ENCODE measurements at regions not wholly inside any gene's neighbourhood (a gene's known extent, or its start where the extent isn't known, plus 50 kb on each side); places are given as distances from the start of the nearest gene placed in this dataset.

- H3K9me3 ChIP-seq, result no peaks in the 10 kb centered on the region
- H3K36me3 ChIP-seq, result no peaks in the 10 kb centered on the region
- no peak for TF ChIP-seq POLR2AphosphoS5 (IDR thresholded peaks at IDR 0.05)
- TF ChIP-seq POLR2A (IDR thresholded peaks at IDR 0.05), result no peak
- no peak for TF ChIP-seq CTCF (IDR thresholded peaks at IDR 0.05)
- H3K27ac ChIP-seq, result no peak overlapping the region
- H3K4me1 ChIP-seq, result no peaks in the 10 kb centered on the region
- intact Hi-C loops (cut with DNase I; ENCODE audit: low total_unique reads), result no loop called here
- no peak for DNase-seq (ENCODE audit: low spot score in 2 of 2)
- peaks cover 0 to 48% of the 10 kb centered on the region in 2 donors for H3K27me3 ChIP-seq
- H3K4me3 ChIP-seq, result no peak overlapping the region
These were observed 526.4 kb downstream of the MID1IP1 start for GRCh38 chrX:39327705-39328104.

DNA sequence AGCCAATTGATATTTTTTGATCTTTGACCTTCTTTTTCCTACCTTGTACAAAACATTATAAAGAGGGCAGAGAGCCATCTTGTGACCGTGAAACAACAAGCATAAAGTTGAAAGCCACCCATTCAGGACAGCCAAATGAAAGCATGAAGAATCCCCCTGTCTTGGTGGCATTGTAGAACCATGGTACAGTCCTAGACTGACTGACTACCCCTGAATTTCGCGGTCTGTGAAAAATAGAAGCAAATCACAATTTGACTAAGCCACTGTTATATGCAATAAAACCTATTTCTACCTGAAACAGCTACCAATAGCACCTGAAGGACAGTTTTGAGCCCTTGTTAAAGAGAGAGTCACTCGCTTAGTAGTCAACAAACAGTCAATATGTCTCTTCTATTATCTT is 527.4 kb downstream of the MID1IP1 start:
- no peaks in the 10 kb centered on the region for H3K9me3 ChIP-seq
- no peak overlapping the region for H3K4me3 ChIP-seq
- no peaks in the 10 kb centered on the region for H3K4me1 ChIP-seq
- H3K27ac ChIP-seq, result no peak overlapping the region
- no peaks in the 10 kb centered on the region for H3K36me3 ChIP-seq
- H3K27me3 ChIP-seq, result peaks cover 0 to 53% of the 10 kb centered on the region in 2 donors
- DNase-seq (ENCODE audit: low spot score in 2 of 2), result no peak
- intact Hi-C loops (cut with DNase I; ENCODE audit: low total_unique reads), result no loop called here
- TF ChIP-seq CTCF (IDR thresholded peaks at IDR 0.05), result no peak
- TF ChIP-seq POLR2A (IDR thresholded peaks at IDR 0.05), result no peak
- no peak for TF ChIP-seq POLR2AphosphoS5 (IDR thresholded peaks at IDR 0.05)

GRCh38 chrX:39331082-39331704 is 529.9 kb downstream of the MID1IP1 start:
- H3K27ac ChIP-seq, result no peak overlapping the region
- TF ChIP-seq POLR2A (IDR thresholded peaks at IDR 0.05) (no peak), POLR2AphosphoS5 (IDR thresholded peaks at IDR 0.05) (no peak), CTCF (IDR thresholded peaks at IDR 0.05) (no peak)
- H3K4me3 ChIP-seq, result no peak overlapping the region
- no peaks in the 10 kb centered on the region for H3K36me3 ChIP-seq
- H3K4me1 ChIP-seq, result no peaks in the 10 kb centered on the region
- peaks cover 0 to 50% of the 10 kb centered on the region in 2 donors for H3K27me3 ChIP-seq
- no peak for DNase-seq (ENCODE audit: low spot score in 2 of 2)
- H3K9me3 ChIP-seq, result no peaks in the 10 kb centered on the region
- intact Hi-C loops (cut with DNase I; ENCODE audit: low total_unique reads), result no loop called here

GRCh38 chrX:39333451-39333850 is 532.2 kb downstream of the MID1IP1 start:
- Histone ChIP-seq H3K4me3 (no peak overlapping the region), H3K27ac (no peak overlapping the region), H3K4me1 (no peaks in the 10 kb centered on the region), H3K27me3 (peaks cover 0 to 53% of the 10 kb centered on the region in 2 donors), H3K9me3 (no peaks in the 10 kb centered on the region), H3K36me3 (no peaks in the 10 kb centered on the region)
- intact Hi-C loops (cut with DNase I; ENCODE audit: low total_unique reads), result no loop called here
- no peak for DNase-seq (ENCODE audit: low spot score in 2 of 2)
- TF ChIP-seq POLR2A (IDR thresholded peaks at IDR 0.05) (no peak), POLR2AphosphoS5 (IDR thresholded peaks at IDR 0.05) (no peak), CTCF (IDR thresholded peaks at IDR 0.05) (no peak)

- TF ChIP-seq POLR2A (IDR thresholded peaks at IDR 0.05) (no peak), CTCF (IDR thresholded peaks at IDR 0.05) (no peak), POLR2AphosphoS5 (IDR thresholded peaks at IDR 0.05) (peak in 1 of 3 donors; percentile 12)
- H3K27me3 ChIP-seq, result peaks cover 0 to 58% of the 10 kb centered on the region in 2 donors
- DNase-seq (ENCODE audit: low spot score in 2 of 2), result no peak
- intact Hi-C loops (cut with DNase I; ENCODE audit: low total_unique reads), result no loop called here
- peak overlapping the region; percentile 5 to 65 for H3K27ac ChIP-seq
- no peak overlapping the region for H3K4me3 ChIP-seq
- H3K9me3 ChIP-seq, result no peaks in the 10 kb centered on the region
- H3K36me3 ChIP-seq, result no peaks in the 10 kb centered on the region
- no peaks in the 10 kb centered on the region for H3K4me1 ChIP-seq
These were observed 534.4 kb downstream of the MID1IP1 start for GRCh38 chrX:39335513-39336235.
